PFSK-1 (cell line): ENCODE measurements at regions not wholly inside any gene's neighbourhood (a gene's known extent, or its start where the extent isn't known, plus 50 kb on each side); places are given as distances from the start of the nearest gene placed in this dataset.

Experiments
- FOXP2 ChIP-seq: optimal IDR thresholded peaks from 2 replicates; pipeline ENCODE3; 2011; ENCODE audit warnings: borderline replicate concordance, control low read depth, inconsistent platforms; ENCODE audit not compliant: insufficient read depth; ENCODE audit errors: extremely low read length, extremely low read depth
- POLR2AphosphoS5 ChIP-seq: IDR thresholded peaks from 2 replicates; pipeline ENCODE4 v1.6.1; 2012; ENCODE audit warnings: low read depth, mild to moderate bottlenecking, control low read depth, low read length, moderate library complexity
- REST ChIP-seq, 2 experiments: IDR thresholded peaks; 2 replicates each; pipeline versions ENCODE4 v1.6.1 to v1.8.0; 2011 to 2012; ENCODE audit warnings: low read depth in 2 of 2, low read length in 2 of 2, control low read depth in 1 of 2, inconsistent platforms in 1 of 2, mild to moderate bottlenecking in 1 of 2, moderate library complexity in 1 of 2; ENCODE audit not compliant: insufficient read depth in 1 of 2
- SIN3A ChIP-seq: IDR thresholded peaks from 2 replicates; pipeline ENCODE4 v1.6.1; 2012; ENCODE audit warnings: mild to moderate bottlenecking, low read length, moderate library complexity, borderline replicate concordance; ENCODE audit not compliant: insufficient read depth
- TAF1 ChIP-seq: IDR thresholded peaks from 2 replicates; pipeline ENCODE4 v1.6.1; 2012; ENCODE audit warnings: low read length, control low read depth, borderline replicate concordance; ENCODE audit not compliant: insufficient read depth

GRCh38 chr3:80331494-80332170, 563.8 kb upstream of the ROBO1 start:
- TF ChIP-seq POLR2AphosphoS5 = no peak
- no peak for TF ChIP-seq TAF1
- no peak for TF ChIP-seq SIN3A
- TF ChIP-seq REST (IDR thresholded peaks at IDR 0.05; ENCODE audit: insufficient read depth in 1 of 2, low read depth in 2 of 2, low read length in 2 of 2) = no peak
- no peak for TF ChIP-seq FOXP2
